ENCODE measurements at regions not wholly inside any gene's neighbourhood (a gene's known extent, or its start where the extent isn't known, plus 50 kb on each side); places are given as distances from the start of the nearest gene placed in this dataset.

- H3K4me3 ChIP-seq, result no peak overlapping the region
- no peak for TF ChIP-seq POLR2A (IDR thresholded peaks at IDR 0.05)
- TF ChIP-seq CTCF (IDR thresholded peaks at IDR 0.05), result no peak
- H3K36me3 ChIP-seq (replicated peaks in 1 of 2), result no peaks in the 10 kb centered on the region
- no peak overlapping the region for H3K27ac ChIP-seq
- no peaks in the 10 kb centered on the region for H3K4me1 ChIP-seq (replicated peaks in 1 of 2)
- intact Hi-C loops (cut with DNase I), result no loop called here
- H3K27me3 ChIP-seq, result no peaks in the 10 kb centered on the region
- WGBS, 4 donors, result 68 to 82% (median 72%) methylated on average over 1 of the region's 1 CpG
- no peaks in the 10 kb centered on the region for H3K9me3 ChIP-seq (replicated peaks in 1 of 3)
- DNase-seq, result no peak
These were observed 1262.3 kb upstream of the USP15 start for GRCh38 chr12:60997869-60998378.

DNA sequence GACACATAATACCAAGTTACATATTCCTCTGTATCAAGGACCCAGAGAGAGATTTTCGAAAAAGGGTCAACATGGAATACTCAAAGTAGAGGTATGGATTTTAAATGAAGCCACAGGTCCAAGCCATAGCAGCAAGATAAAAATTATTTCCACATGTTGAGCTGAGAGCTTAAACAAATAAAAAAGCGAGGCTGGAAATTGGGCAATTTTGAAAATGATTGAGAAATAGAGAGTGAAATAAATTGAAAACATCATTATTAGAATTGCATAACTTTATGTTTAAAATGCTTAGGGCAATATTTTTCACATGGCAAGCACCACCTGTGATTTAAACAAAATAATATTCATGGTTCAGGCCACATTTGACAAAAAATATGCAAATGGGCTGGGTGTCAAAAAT, 1251.0 kb upstream of the USP15 start:
- Histone ChIP-seq H3K4me3 (no peak overlapping the region), H3K4me1 (replicated peaks in 1 of 2) (no peaks in the 10 kb centered on the region), H3K36me3 (replicated peaks in 1 of 2) (no peaks in the 10 kb centered on the region), H3K9me3 (replicated peaks in 1 of 3) (no peaks in the 10 kb centered on the region), H3K27ac (no peak overlapping the region), H3K27me3 (no peaks in the 10 kb centered on the region)
- no peak for DNase-seq
- intact Hi-C loops (cut with DNase I), result no loop called here
- TF ChIP-seq CTCF (IDR thresholded peaks at IDR 0.05) (no peak), POLR2A (IDR thresholded peaks at IDR 0.05) (no peak)
- 66 to 75% (median 72%) methylated on average over 2 of the region's 2 CpGs for WGBS, 4 donors

DNA sequence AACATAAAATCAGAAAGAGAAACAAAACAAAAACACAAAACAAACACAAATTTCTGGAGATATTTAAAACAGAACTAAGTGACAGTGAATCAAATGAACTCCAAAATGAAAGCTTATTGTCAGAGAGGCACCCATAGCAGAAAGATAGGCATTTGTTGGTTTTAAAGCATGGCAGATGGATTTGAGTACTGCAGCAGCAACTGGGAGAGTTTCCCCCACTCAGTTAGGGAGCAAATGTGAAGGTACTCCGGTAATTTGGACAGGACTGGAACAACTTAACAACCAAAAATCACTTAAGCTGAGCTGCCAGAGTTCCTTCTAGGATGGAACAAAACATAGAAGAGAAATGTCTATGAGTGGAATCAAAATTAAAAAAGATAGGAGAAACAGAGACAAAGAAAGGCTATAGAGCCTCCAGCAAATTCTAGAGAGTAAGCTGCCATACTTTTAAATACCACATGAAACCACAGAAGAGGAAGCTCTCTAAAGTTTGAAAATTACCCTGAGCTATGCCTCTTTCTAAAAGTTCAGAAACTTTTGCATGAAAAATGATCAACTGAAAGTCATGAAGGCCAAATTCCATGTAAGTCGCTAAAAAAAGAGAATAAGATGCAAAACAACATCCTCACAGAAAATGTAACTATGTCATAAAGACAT, 1248.3 kb upstream of the USP15 start:
- intact Hi-C loops (cut with DNase I), result no loop called here
- no peak for DNase-seq
- H3K36me3 ChIP-seq (replicated peaks in 1 of 2), result no peaks in the 10 kb centered on the region
- TF ChIP-seq POLR2A (IDR thresholded peaks at IDR 0.05) (no peak), CTCF (IDR thresholded peaks at IDR 0.05) (no peak)
- no peak overlapping the region for H3K27ac ChIP-seq
- 46 to 58% (median 54%) methylated on average over 2 of the region's 2 CpGs for WGBS, 4 donors
- H3K27me3 ChIP-seq, result no peaks in the 10 kb centered on the region
- H3K4me3 ChIP-seq, result no peak overlapping the region
- no peaks in the 10 kb centered on the region for H3K9me3 ChIP-seq (replicated peaks in 1 of 3)
- H3K4me1 ChIP-seq (replicated peaks in 1 of 2), result no peaks in the 10 kb centered on the region

DNA sequence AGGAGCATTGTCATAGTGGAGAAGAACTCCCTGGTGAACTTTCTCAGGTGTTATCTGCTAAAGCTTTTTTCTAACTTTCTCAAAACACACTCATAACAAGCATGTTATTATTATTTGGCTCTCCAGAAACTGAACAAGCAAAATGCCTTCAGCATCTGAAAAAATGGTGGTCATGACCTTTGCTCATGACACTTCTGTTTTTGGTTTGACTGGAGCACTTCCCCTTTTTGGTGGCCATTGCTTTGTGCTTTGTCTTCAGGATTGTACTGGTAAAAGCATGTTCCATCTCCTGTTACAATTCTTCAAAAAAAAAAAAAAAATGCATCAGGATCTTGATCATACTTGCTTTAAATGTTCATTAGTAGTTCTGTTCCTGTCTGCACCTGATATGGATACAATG, 1241.6 kb upstream of the USP15 start:
- Histone ChIP-seq H3K4me3 (no peak overlapping the region), H3K36me3 (replicated peaks in 1 of 2) (no peaks in the 10 kb centered on the region), H3K27ac (no peak overlapping the region), H3K4me1 (replicated peaks in 1 of 2) (no peaks in the 10 kb centered on the region), H3K9me3 (replicated peaks in 1 of 3) (no peaks in the 10 kb centered on the region), H3K27me3 (no peaks in the 10 kb centered on the region)
- intact Hi-C loops (cut with DNase I), result no loop called here
- no peak for DNase-seq
- TF ChIP-seq POLR2A (IDR thresholded peaks at IDR 0.05), result no peak
- TF ChIP-seq CTCF (IDR thresholded peaks at IDR 0.05), result no peak

Measured in adrenal gland (tissue), 9 donors.